HepG2 (cell line): ENCODE measurements at regions not wholly inside any gene's neighbourhood (a gene's known extent, or its start where the extent isn't known, plus 50 kb on each side); places are given as distances from the start of the nearest gene placed in this dataset.

ENCODE experiments used
- BHLHE40 ChIP-seq: IDR thresholded peaks from 2 replicates; pipeline ENCODE4 v1.6.1; 2011; ENCODE audit warnings: low read length, improper control_type of control experiment
- CREM ChIP-seq, 2 experiments: sonication (generic) in 1 of 2; formaldehyde crosslinking in 1 of 2; IDR thresholded peaks; 2 replicates each; pipeline versions ENCODE4 v1.4.0 to v1.6.1; 2016 to 2020; ENCODE audit warnings: antibody characterized with exemption in 1 of 2, mild to moderate bottlenecking in 1 of 2, missing genetic modification reagents in 1 of 2
- HOXA7 ChIP-seq: sonication (generic); formaldehyde crosslinking; IDR thresholded peaks from 2 replicates; pipeline ENCODE4 v1.8.1; 2022; ENCODE audit warnings: mild to moderate bottlenecking, missing genetic modification reagents, moderate library complexity
- POLR2AphosphoS2 ChIP-seq: IDR thresholded peaks from 2 replicates; pipeline ENCODE4 v1.6.1; 2011; ENCODE audit warnings: low read depth, low read length, improper control_type of control experiment
- ZFX ChIP-seq: sonication (generic); formaldehyde crosslinking; IDR thresholded peaks from 2 replicates; pipeline ENCODE4 v1.4.0; 2020; ENCODE audit warnings: mild to moderate bottlenecking, low read depth, missing genetic modification reagents, moderate library complexity
- TF ChIP-seq, protein P1 (sequence below): sonication (generic); formaldehyde crosslinking; IDR thresholded peaks from 2 replicates; pipeline ENCODE4 v1.8.1; 2023; ENCODE audit warnings: mild to moderate bottlenecking, moderate library complexity, missing genetic modification reagents

DNA sequence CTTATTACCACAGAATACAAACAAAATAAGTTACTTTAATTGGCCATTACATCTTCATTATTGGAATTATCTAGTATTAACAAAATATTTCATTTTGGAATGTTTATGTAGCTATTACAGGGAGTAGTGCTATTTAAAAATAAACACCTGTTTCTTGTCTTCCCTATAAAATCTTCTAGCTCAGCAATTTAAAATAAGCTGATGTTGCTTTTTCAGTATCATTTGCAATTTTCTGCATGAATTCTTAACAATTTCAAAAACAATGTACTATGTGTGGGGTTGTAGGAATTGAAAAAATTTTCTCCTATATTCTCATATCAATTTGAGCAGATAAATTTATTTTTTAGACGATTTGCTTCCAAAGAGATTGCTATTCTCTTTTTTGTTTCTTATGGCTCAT is 1251.3 kb upstream of the CRIM1 start:
- TF ChIP-seq BHLHE40, result no peak
- TF ChIP-seq, protein P1, sequence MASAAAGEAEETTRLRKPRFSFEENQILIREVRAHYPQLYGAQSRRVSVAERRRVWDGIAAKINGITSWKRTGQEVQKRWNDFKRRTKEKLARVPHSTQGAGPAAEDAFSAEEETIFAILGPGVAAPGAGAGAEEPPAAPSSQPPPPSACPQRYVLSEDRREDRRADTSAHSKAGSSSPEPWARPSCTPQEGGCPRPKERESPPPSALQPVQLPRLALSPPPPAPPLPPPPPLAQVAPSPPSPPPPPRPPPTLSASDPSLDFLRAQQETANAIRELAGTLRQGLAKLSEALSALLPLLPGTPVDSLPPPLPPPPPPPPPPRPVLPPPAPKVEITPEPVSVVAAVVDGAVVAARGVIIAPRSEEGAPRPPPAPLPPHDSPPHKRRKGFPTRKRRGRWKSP (CRISPR knock-in tag), result no peak
- no peak for TF ChIP-seq ZFX (CRISPR knock-in tag)
- TF ChIP-seq POLR2AphosphoS2, result no peak
- no peak for TF ChIP-seq CREM (IDR thresholded peaks at IDR 0.05)
- TF ChIP-seq CREM (CRISPR knock-in tag; IDR thresholded peaks at IDR 0.05), result no peak
- TF ChIP-seq HOXA7 (CRISPR knock-in tag), result no peak
